MM.1S (cell line): ENCODE measurements at regions not wholly inside any gene's neighbourhood (a gene's known extent, or its start where the extent isn't known, plus 50 kb on each side); places are given as distances from the start of the nearest gene placed in this dataset.

Experiments
- EZH2 ChIP-seq: fragments of 300-600 bp; sonication (generic); optimal IDR thresholded peaks from 2 replicates; pipeline ENCODE3; 2017; ENCODE audit warnings: low read depth, mild to moderate bottlenecking, antibody characterized with exemption, low read length, mixed read lengths
- EZH2phosphoT487 ChIP-seq: fragments of 300-600 bp; sonication (generic); IDR thresholded peaks from 2 replicates; pipeline ENCODE4 v1.6.1; 2018; ENCODE audit warnings: antibody characterized with exemption, low read length
- TF ChIP-seq, protein P1 (sequence below): fragments of 300-600 bp; sonication (generic); IDR thresholded peaks from 2 replicates; pipeline ENCODE4 v1.5.1; 2016; ENCODE audit warnings: antibody characterized with exemption, low read length, mixed read lengths

DNA sequence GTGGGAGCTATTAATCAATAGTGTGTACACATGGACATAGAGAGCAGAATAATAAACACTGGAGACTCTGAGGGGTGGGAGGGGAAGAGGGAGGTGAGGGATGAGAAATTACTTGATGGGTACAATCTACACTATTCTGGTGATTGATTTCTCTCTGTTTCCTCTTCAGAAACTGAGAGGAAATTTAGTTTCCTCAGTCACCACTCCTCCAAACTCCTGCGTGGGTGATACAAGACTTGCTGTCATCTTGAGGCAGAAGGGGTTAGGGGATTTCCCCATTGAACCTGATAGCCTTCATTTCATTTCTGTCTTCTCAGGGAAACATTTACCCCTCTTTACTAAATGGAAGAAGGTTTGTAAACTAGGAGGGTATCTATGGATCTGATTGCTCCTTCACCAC, 84.3 kb upstream of the ESR1 start:
- TF ChIP-seq EZH2 (no peak), EZH2phosphoT487 (no peak)
- TF ChIP-seq, protein P1, sequence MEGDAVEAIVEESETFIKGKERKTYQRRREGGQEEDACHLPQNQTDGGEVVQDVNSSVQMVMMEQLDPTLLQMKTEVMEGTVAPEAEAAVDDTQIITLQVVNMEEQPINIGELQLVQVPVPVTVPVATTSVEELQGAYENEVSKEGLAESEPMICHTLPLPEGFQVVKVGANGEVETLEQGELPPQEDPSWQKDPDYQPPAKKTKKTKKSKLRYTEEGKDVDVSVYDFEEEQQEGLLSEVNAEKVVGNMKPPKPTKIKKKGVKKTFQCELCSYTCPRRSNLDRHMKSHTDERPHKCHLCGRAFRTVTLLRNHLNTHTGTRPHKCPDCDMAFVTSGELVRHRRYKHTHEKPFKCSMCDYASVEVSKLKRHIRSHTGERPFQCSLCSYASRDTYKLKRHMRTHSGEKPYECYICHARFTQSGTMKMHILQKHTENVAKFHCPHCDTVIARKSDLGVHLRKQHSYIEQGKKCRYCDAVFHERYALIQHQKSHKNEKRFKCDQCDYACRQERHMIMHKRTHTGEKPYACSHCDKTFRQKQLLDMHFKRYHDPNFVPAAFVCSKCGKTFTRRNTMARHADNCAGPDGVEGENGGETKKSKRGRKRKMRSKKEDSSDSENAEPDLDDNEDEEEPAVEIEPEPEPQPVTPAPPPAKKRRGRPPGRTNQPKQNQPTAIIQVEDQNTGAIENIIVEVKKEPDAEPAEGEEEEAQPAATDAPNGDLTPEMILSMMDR, result no peak
